Naive thymus-derived CD4-positive, alpha-beta T cell (primary cell): ENCODE measurements at regions not wholly inside any gene's neighbourhood (a gene's known extent, or its start where the extent isn't known, plus 50 kb on each side); places are given as distances from the start of the nearest gene placed in this dataset.

Experiments used
- ATAC-seq: fragments of 150-1000 bp; cut with Tn5 transposase; 2 replicates; pipeline ENCODE4 v1.10.0; 2021; ENCODE audit warnings: mild to moderate bottlenecking, moderate library complexity
- CTCF ChIA-PET: fragments of 350-600 bp; sonication (Branson Sonifier 250); formaldehyde crosslinking; loops from one replicate; lab custom pipeline; 2021; ENCODE audit warnings: antibody characterized with exemption; lab: Charles Lee
- POLR2A ChIA-PET: fragments of 350-600 bp; sonication (Branson Sonifier 250); formaldehyde crosslinking; loops from one replicate; lab custom pipeline; 2021; ENCODE audit warnings: antibody characterized with exemption, inconsistent platforms; lab: Charles Lee
- DNase-seq, 9 donors: peaks; one replicate each; pipeline versions ENCODE4 v3.0.0 to v3.0.0-alpha.2; 2020 to 2022; ENCODE audit warnings: mixed read lengths in 1 of 9
- H3K27ac ChIP-seq: one replicate; pipeline ENCODE4 v1.7.0; 2013; ENCODE audit warnings: mild to moderate bottlenecking, low read depth, low read length, moderate library complexity
- H3K27me3 ChIP-seq, 2 donors: one replicate each; pipeline ENCODE4 v1.7.0; 2013; ENCODE audit warnings: low read length in 2 of 2, mild to moderate bottlenecking in 2 of 2, moderate library complexity in 2 of 2; ENCODE audit not compliant: control insufficient read depth in 2 of 2, insufficient read depth in 2 of 2
- H3K36me3 ChIP-seq, 3 experiments: 1 replicate in 2 of 3; 2 replicates in 1 of 3; pipeline ENCODE4 v1.7.0; 2013; ENCODE audit warnings: low read length in 3 of 3, mild to moderate bottlenecking in 3 of 3, moderate library complexity in 1 of 3; ENCODE audit not compliant: insufficient read depth in 3 of 3, control insufficient read depth in 2 of 3
- H3K4me1 ChIP-seq, 2 donors: one replicate each; pipeline ENCODE4 v1.7.0; 2013; ENCODE audit warnings: low read length in 2 of 2, mild to moderate bottlenecking in 2 of 2, moderate library complexity in 1 of 2; ENCODE audit not compliant: control insufficient read depth in 2 of 2, insufficient read depth in 2 of 2
- H3K4me3 ChIP-seq: 2 replicates; pipeline ENCODE4 v1.7.0; 2013; ENCODE audit warnings: mild to moderate bottlenecking, low read length
- H3K9me3 ChIP-seq, 3 experiments: 1 replicate in 2 of 3; 2 replicates in 1 of 3; pipeline ENCODE4 v1.7.0; 2013; ENCODE audit warnings: low read length in 3 of 3; ENCODE audit not compliant: control insufficient read depth in 2 of 3
- H3K27ac Mint-ChIP-seq, 9 donors: one replicate each; pipeline ENCODE4 v1.8.0; 2020 to 2022; ENCODE audit warnings: mixed read lengths in 9 of 9, mild to moderate bottlenecking in 8 of 9, moderate library complexity in 5 of 9, inconsistent platforms in 2 of 9
- H3K27me3 Mint-ChIP-seq, 5 donors: one replicate each; pipeline ENCODE4 v1.8.0; 2021 to 2022; ENCODE audit warnings: mixed read lengths in 5 of 5, mild to moderate bottlenecking in 1 of 5
- H3K36me3 Mint-ChIP-seq, 5 donors: one replicate each; pipeline ENCODE4 v1.8.0; 2020 to 2022; ENCODE audit warnings: mixed read lengths in 5 of 5, mild to moderate bottlenecking in 3 of 5, inconsistent platforms in 1 of 5
- H3K4me1 Mint-ChIP-seq, 7 donors: one replicate each; pipeline ENCODE4 v1.8.0; 2020 to 2022; ENCODE audit warnings: mixed read lengths in 7 of 7, mild to moderate bottlenecking in 3 of 7, inconsistent platforms in 1 of 7
- H3K4me3 Mint-ChIP-seq, 10 donors: one replicate each; pipeline ENCODE4 v1.8.0; 2020 to 2022; ENCODE audit warnings: mild to moderate bottlenecking in 10 of 10, mixed read lengths in 10 of 10, moderate library complexity in 6 of 10, inconsistent platforms in 2 of 10
- H3K9me3 Mint-ChIP-seq, 11 donors: one replicate each; pipeline ENCODE4 v1.8.0; 2020 to 2022; ENCODE audit warnings: mixed read lengths in 11 of 11, mild to moderate bottlenecking in 4 of 11, inconsistent platforms in 1 of 11, moderate library complexity in 1 of 11
- intact Hi-C, 2 donors: fragments of 100-400 bp; cut with micrococcal nuclease; formaldehyde crosslinking; loops; one replicate each; pipeline ENCODE4 v1.15.1; 2023

DNA sequence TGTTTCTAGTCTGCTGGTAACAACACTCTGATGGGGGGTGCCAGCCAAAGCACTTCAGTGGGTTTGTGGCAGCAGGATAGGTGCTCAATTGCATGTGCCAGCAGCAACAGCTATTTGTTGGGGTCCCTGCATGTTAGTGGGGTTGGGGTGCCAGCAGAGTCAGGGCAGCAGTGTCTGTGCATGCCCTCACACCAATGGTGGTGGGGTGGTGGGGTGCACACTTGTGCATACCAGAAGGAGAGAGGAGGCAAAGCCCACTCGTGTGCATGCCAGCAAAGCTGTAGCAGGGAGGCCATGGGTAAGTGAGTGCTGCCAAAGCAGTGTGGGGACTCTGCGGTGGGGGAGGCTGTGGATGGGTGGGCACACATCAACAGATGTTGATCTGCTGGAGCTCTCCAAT, 232.2 kb downstream of the GABRG2 start:
- H3K27me3 Mint-ChIP-seq: no peaks in the 10 kb centered on the region
- CTCF ChIA-PET: no interaction called here
- H3K27ac Mint-ChIP-seq: no peak overlapping the region

DNA sequence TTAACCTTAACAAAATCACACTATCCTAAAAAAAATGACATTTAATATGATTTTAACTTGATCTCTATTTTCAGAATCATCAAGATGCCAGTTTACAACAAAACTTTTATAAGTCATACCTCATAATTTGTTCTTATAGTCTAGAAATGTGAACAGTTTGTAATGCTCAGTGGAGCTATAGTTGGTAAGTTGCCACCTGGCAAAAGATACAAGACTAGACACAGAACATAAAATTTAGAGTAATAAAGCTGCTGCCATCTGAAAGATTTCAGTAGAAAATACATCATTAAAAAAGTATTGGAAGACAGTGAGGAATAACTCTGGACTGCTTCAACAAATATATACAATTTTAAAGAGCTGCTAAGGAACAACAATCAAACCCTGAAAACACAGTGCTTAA, 233.8 kb downstream of the GABRG2 start:
- Histone ChIP-seq H3K4me3 (no peak overlapping the region), H3K27me3 (no peaks in the 10 kb centered on the region), H3K36me3 (no peaks in the 10 kb centered on the region), H3K9me3 (no peaks in the 10 kb centered on the region), H3K27ac (no peak overlapping the region), H3K4me1 (no peaks in the 10 kb centered on the region)
- Mint-ChIP-seq H3K4me3 (no peak overlapping the region), H3K36me3 (peaks cover 0 to 6% (median 0%) of the 10 kb centered on the region in 5 donors), H3K9me3 (peaks cover 0 to 22% (median 9%) of the 10 kb centered on the region in 11 donors), H3K27ac (no peak overlapping the region), H3K27me3 (no peaks in the 10 kb centered on the region), H3K4me1 (no peaks in the 10 kb centered on the region)
- ChIA-PET CTCF (no interaction called here), POLR2A (no interaction called here)
- no peak for ATAC-seq
- DNase-seq: no peak
- intact Hi-C loops: no loop called here

More for the DNA sequence above, 232.2 kb downstream of the GABRG2 start:
- Mint-ChIP-seq H3K4me1 (no peaks in the 10 kb centered on the region), H3K4me3 (no peak overlapping the region), H3K36me3 (peaks cover 0 to 6% (median 0%) of the 10 kb centered on the region in 5 donors), H3K9me3 (peaks cover 0 to 20% (median 7%) of the 10 kb centered on the region in 11 donors)
- no peaks in the 10 kb centered on the region for H3K9me3 ChIP-seq
- H3K27ac ChIP-seq: no peak overlapping the region
- ATAC-seq: no peak
- POLR2A ChIA-PET: no interaction called here
- H3K27me3 ChIP-seq: no peaks in the 10 kb centered on the region
- intact Hi-C loops: no loop called here
- no peaks in the 10 kb centered on the region for H3K4me1 ChIP-seq
- no peak for DNase-seq
- no peak overlapping the region for H3K4me3 ChIP-seq
- no peaks in the 10 kb centered on the region for H3K36me3 ChIP-seq

DNA sequence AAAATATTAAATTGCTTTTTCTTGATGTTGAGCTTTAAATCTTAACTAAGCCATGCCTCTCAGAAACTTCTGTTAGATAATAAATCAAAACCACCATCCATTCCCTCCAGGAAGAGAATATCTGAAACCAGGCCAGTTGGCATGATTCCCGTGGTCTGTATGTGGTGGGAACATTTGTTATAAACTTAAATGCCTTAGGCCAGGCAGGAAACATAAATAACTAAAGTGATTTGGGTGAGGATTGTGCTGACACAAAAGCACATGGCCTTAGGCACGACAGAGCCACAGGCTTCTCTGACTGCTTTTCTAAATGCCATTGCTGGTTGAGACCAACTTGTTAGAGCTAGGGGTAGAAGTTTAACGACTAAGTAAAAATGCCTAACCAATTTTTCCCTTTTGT, 255.9 kb downstream of the GABRG2 start:
- Histone ChIP-seq H3K27me3 (no peaks in the 10 kb centered on the region), H3K4me1 (no peaks in the 10 kb centered on the region), H3K36me3 (no peaks in the 10 kb centered on the region), H3K4me3 (no peak overlapping the region), H3K27ac (no peak overlapping the region), H3K9me3 (no peaks in the 10 kb centered on the region)
- intact Hi-C loops: no loop called here
- ChIA-PET CTCF (no interaction called here), POLR2A (no interaction called here)
- Mint-ChIP-seq H3K4me1 (no peaks in the 10 kb centered on the region), H3K4me3 (no peak overlapping the region), H3K27me3 (no peaks in the 10 kb centered on the region), H3K36me3 (no peaks in the 10 kb centered on the region), H3K9me3 (peaks cover 0 to 22% (median 5%) of the 10 kb centered on the region in 11 donors), H3K27ac (no peak overlapping the region)
- no peak for ATAC-seq
- no peak for DNase-seq

DNA sequence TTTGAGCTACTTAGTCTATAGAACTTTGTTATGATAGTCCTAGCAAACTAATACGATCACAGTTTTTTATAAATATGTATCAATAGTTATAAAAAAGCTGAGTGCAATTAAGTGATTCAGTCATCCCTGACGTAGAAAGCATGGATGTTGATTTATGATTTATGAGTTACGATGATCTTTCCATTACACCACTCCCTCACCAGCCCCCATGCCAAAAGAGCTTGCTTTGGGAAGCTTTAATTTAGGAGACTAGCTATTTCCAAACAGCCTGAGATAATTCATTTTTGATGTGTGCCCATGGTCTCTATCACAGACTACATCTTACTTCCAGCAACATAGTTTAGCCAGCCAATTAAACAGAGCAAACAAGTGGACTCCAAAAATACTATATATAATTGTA, 256.8 kb downstream of the GABRG2 start:
- ATAC-seq (no peak), DNase-seq (no peak)
- POLR2A ChIA-PET: no interaction called here
- H3K4me3 Mint-ChIP-seq: no peak overlapping the region
- H3K27ac Mint-ChIP-seq: no peak overlapping the region
- H3K36me3 ChIP-seq: no peaks in the 10 kb centered on the region
- intact Hi-C loops: no loop called here
- no peaks in the 10 kb centered on the region for H3K4me1 ChIP-seq
- no peaks in the 10 kb centered on the region for H3K27me3 Mint-ChIP-seq
- H3K9me3 ChIP-seq: no peaks in the 10 kb centered on the region
- H3K9me3 Mint-ChIP-seq: peaks cover 0 to 23% (median 5%) of the 10 kb centered on the region in 11 donors
- H3K36me3 Mint-ChIP-seq: no peaks in the 10 kb centered on the region
- H3K4me1 Mint-ChIP-seq: no peaks in the 10 kb centered on the region
- CTCF ChIA-PET: no interaction called here
- H3K27me3 ChIP-seq: no peaks in the 10 kb centered on the region
- H3K4me3 ChIP-seq: no peak overlapping the region
- H3K27ac ChIP-seq: no peak overlapping the region

DNA sequence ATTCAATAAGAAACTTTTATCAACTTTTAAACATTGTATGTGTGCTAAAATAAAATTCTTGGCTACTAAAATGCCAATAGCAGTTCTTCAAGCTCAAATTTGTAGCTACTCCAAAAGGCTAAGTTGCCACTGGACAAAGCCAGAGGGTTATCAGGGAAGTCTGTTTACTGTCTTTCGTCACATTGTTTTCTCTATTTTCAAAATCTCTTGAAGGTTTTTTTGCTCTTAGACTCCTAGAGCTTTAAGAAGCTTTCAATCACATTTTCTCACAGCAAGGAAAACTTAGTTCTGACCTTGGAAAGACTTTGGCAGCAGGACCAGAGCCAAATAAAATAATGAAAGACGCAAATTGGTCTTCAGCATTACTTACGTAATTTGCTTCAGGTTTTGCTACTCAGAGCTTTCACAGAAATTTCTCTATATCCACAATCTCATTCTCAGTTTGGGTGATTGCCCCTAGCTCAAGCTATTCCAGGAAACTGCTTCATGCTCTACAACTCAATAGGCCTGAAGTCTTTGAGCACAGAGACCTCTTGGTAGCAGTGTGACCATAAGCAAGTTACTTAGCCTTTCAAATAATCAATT, 257.7 kb downstream of the GABRG2 start:
- Histone ChIP-seq H3K27ac (no peak overlapping the region), H3K27me3 (no peaks in the 10 kb centered on the region), H3K9me3 (no peaks in the 10 kb centered on the region), H3K4me3 (no peak overlapping the region), H3K4me1 (no peaks in the 10 kb centered on the region), H3K36me3 (no peaks in the 10 kb centered on the region)
- ChIA-PET CTCF (interaction anchor here (1.4 kb wide), 1 partner anchor 9 kb away, joined by 3 read pairs; no protein-coding TSS in a partner anchor), POLR2A (no interaction called here)
- Mint-ChIP-seq H3K36me3 (peaks cover 0 to 5% (median 0%) of the 10 kb centered on the region in 5 donors), H3K4me3 (no peak overlapping the region), H3K27ac (no peak overlapping the region), H3K9me3 (peaks cover 0 to 28% (median 9%) of the 10 kb centered on the region in 11 donors), H3K4me1 (no peaks in the 10 kb centered on the region), H3K27me3 (no peaks in the 10 kb centered on the region)
- DNase-seq: no peak
- intact Hi-C loops: no loop called here
- ATAC-seq: no peak

DNA sequence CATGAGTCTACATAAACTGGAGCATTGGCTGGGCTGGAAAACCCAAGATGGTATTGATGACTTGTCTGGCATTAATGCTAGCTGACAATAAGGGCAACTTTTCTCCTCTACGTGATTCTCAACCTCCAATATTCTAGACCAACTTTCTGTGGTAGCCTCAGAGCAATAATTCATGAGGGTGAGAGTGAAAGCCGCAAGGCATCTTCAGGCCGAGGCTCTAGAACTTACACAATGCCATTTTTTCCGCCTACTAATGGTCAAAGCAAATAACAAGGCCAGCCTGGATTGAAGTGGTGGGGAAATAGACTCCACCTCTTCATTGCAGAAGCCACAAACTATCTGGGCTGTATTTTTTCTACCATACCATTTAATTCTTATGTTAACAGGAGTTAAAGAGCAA, 267.4 kb downstream of the GABRG2 start:
- Histone ChIP-seq H3K4me1 (no peaks in the 10 kb centered on the region), H3K36me3 (no peaks in the 10 kb centered on the region), H3K4me3 (no peak overlapping the region), H3K27ac (no peak overlapping the region), H3K27me3 (no peaks in the 10 kb centered on the region), H3K9me3 (no peaks in the 10 kb centered on the region)
- H3K27me3 Mint-ChIP-seq: no peaks in the 10 kb centered on the region
- intact Hi-C loops: no loop called here
- H3K4me1 Mint-ChIP-seq: no peaks in the 10 kb centered on the region
- ATAC-seq (no peak), DNase-seq (no peak)
- peaks cover 0 to 16% (median 7%) of the 10 kb centered on the region in 11 donors for H3K9me3 Mint-ChIP-seq
- POLR2A ChIA-PET: no interaction called here
- CTCF ChIA-PET: no interaction called here
- H3K27ac Mint-ChIP-seq: no peak overlapping the region
- no peak overlapping the region for H3K4me3 Mint-ChIP-seq
- peaks cover 0 to 4% (median 0%) of the 10 kb centered on the region in 5 donors for H3K36me3 Mint-ChIP-seq

DNA sequence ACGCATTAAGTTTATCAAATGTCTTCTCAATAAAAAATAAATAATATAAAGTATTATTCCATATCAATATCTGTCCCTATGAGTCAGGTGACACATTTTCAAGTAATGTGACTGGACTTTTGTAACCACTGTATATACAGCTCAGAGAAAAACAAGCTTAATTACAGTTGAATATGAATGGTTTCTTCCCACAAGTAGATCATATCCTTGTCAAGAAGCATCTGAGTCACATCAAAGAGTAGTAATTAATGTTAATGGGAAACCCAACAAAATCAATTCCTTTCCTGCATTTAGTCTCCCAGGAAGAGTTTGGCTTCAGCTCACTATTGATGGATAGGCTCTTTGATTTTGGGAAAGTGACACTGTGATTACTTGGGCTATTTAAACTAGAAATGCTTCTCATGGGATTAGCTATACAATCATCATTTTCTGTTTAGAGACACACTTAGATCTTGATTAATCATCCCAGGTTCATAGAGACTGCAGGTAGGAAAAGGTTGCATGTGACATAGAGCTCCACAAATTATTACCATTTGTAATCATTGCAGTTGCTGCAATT, 292.9 kb downstream of the GABRG2 start:
- Mint-ChIP-seq H3K4me1 (no peaks in the 10 kb centered on the region), H3K36me3 (no peaks in the 10 kb centered on the region), H3K27me3 (no peaks in the 10 kb centered on the region), H3K27ac (no peak overlapping the region), H3K4me3 (no peak overlapping the region), H3K9me3 (peaks cover 0 to 23% (median 9%) of the 10 kb centered on the region in 11 donors)
- CTCF ChIA-PET: no interaction called here
- H3K9me3 ChIP-seq: no peaks in the 10 kb centered on the region
- no peak overlapping the region for H3K27ac ChIP-seq
- no peaks in the 10 kb centered on the region for H3K4me1 ChIP-seq
- no peak overlapping the region for H3K4me3 ChIP-seq
- no peaks in the 10 kb centered on the region for H3K27me3 ChIP-seq
- POLR2A ChIA-PET: no interaction called here
- intact Hi-C loops: no loop called here
- no peaks in the 10 kb centered on the region for H3K36me3 ChIP-seq
- DNase-seq: no peak
- ATAC-seq: no peak
